Amniotic epithelial cell (primary cell): ENCODE measurements at regions not wholly inside any gene's neighbourhood (a gene's known extent, or its start where the extent isn't known, plus 50 kb on each side); places are given as distances from the start of the nearest gene placed in this dataset.
"Not testable (repeated sequence)": the region's sequence is repeated elsewhere in the genome, so short reads cannot be mapped to it uniquely, and the experiment has no call there.

Source experiments
- DNase-seq: peaks from one replicate; pipeline ENCODE4 v3.0.0-alpha.2; 2010; ENCODE audit warnings: low read depth

- no peak for DNase-seq
Observed at GRCh38 chr5:3191585-3191984, 404.0 kb upstream of the IRX1 start.

- no peak for DNase-seq
Observed at GRCh38 chr5:3190930-3191329, 404.7 kb upstream of the IRX1 start.

GRCh38 chr5:3190433-3190832, 405.2 kb upstream of the IRX1 start:
- DNase-seq: no peak

GRCh38 chr5:3187771-3188425, 407.7 kb upstream of the IRX1 start:
- DNase-seq: no peak

GRCh38 chr5:3186736-3187405, 408.8 kb upstream of the IRX1 start:
- no peak for DNase-seq

GRCh38 chr5:3186156-3186555, 409.5 kb upstream of the IRX1 start:
- no peak for DNase-seq

- no peak for DNase-seq
Observed at GRCh38 chr5:3185488-3185887, 410.1 kb upstream of the IRX1 start.

GRCh38 chr5:3182133-3182876, 413.3 kb upstream of the IRX1 start:
- DNase-seq: no peak

- DNase-seq: no peak
Observed at GRCh38 chr5:3181671-3182070, 414.0 kb upstream of the IRX1 start.

- DNase-seq: no peak
Observed at GRCh38 chr5:3180636-3181035, 415.0 kb upstream of the IRX1 start.

GRCh38 chr5:3179220-3179619, 416.4 kb upstream of the IRX1 start:
- no peak for DNase-seq

- no peak for DNase-seq
Observed at GRCh38 chr5:3177338-3177737, 418.3 kb upstream of the IRX1 start.

- no peak for DNase-seq
Observed at GRCh38 chr5:3175416-3175815, 420.2 kb upstream of the IRX1 start.

GRCh38 chr5:3167473-3167872, 416.0 kb upstream of the IRX2 start:
- no peak for DNase-seq

GRCh38 chr5:3163626-3164025, 412.1 kb upstream of the IRX2 start:
- no peak for DNase-seq

GRCh38 chr5:3161672-3162071, 410.2 kb upstream of the IRX2 start:
- DNase-seq: no peak

- DNase-seq: no peak
Observed at GRCh38 chr5:3157214-3157613, 405.7 kb upstream of the IRX2 start.

- DNase-seq: no peak
Observed at GRCh38 chr5:3155717-3156116, 404.2 kb upstream of the IRX2 start.

GRCh38 chr5:3155046-3155445, 403.6 kb upstream of the IRX2 start:
- DNase-seq: no peak

GRCh38 chr5:3153906-3154305, 402.4 kb upstream of the IRX2 start:
- DNase-seq: no peak

- DNase-seq: no peak
Observed at GRCh38 chr5:3153226-3153858, 401.9 kb upstream of the IRX2 start.

- DNase-seq: no peak
Observed at GRCh38 chr5:3149899-3150298, 398.4 kb upstream of the IRX2 start.

- not testable (repeated sequence) for DNase-seq
Observed at GRCh38 chr5:3147405-3147804, 395.9 kb upstream of the IRX2 start.
